GM12865 (cell line): ENCODE measurements at regions not wholly inside any gene's neighbourhood (a gene's known extent, or its start where the extent isn't known, plus 50 kb on each side); places are given as distances from the start of the nearest gene placed in this dataset.

Experiments used
- DNase-seq: peaks from one replicate; pipeline ENCODE4 v3.0.0; 2010; ENCODE audit warnings: low read depth
- H3K4me3 ChIP-seq: 2 replicates; pipeline ENCODE4 v1.5.1; 2011; ENCODE audit warnings: mild to moderate bottlenecking, low read depth, low read length, control low read depth
- TF ChIP-seq, protein P1 (sequence below): IDR thresholded peaks from 2 replicates; pipeline ENCODE4 v1.5.1; 2011; ENCODE audit warnings: low read length, control low read depth, low read depth, inconsistent platforms; ENCODE audit not compliant: insufficient read depth; ENCODE audit errors: missing control alignments

- H3K4me3 ChIP-seq: no peak overlapping the region
- TF ChIP-seq, protein P1, sequence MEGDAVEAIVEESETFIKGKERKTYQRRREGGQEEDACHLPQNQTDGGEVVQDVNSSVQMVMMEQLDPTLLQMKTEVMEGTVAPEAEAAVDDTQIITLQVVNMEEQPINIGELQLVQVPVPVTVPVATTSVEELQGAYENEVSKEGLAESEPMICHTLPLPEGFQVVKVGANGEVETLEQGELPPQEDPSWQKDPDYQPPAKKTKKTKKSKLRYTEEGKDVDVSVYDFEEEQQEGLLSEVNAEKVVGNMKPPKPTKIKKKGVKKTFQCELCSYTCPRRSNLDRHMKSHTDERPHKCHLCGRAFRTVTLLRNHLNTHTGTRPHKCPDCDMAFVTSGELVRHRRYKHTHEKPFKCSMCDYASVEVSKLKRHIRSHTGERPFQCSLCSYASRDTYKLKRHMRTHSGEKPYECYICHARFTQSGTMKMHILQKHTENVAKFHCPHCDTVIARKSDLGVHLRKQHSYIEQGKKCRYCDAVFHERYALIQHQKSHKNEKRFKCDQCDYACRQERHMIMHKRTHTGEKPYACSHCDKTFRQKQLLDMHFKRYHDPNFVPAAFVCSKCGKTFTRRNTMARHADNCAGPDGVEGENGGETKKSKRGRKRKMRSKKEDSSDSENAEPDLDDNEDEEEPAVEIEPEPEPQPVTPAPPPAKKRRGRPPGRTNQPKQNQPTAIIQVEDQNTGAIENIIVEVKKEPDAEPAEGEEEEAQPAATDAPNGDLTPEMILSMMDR: no peak
- no peak for DNase-seq
These were observed 934.8 kb upstream of the DDX18 start for GRCh38 chr2:116879650-116880160.

GRCh38 chr2:116891191-116891590, 923.3 kb upstream of the DDX18 start:
- TF ChIP-seq, protein P1: no peak
- H3K4me3 ChIP-seq: no peak overlapping the region
- DNase-seq: no peak

DNA sequence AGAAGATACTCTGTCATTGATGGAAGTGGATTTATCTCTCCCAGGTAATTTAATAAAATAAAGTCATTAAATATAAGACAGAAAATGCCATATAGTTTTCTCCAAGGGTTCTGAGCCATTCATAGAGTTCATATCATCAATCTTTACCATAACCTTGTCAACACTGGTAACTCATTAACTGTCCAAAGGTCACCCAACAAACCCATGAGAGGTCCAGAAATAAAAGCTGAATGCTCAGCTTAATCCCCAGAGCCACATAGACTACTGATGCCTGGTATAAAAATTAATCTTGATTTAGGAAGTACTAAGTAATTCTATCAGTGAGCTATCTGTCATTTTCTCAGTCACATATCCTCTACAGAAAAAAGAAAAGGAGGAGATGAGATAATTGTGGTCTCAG, 903.0 kb upstream of the DDX18 start:
- TF ChIP-seq, protein P1: no peak
- no peak for DNase-seq
- H3K4me3 ChIP-seq: no peak overlapping the region

GRCh38 chr2:116915673-116916072, 898.8 kb upstream of the DDX18 start:
- TF ChIP-seq, protein P1: no peak

DNA sequence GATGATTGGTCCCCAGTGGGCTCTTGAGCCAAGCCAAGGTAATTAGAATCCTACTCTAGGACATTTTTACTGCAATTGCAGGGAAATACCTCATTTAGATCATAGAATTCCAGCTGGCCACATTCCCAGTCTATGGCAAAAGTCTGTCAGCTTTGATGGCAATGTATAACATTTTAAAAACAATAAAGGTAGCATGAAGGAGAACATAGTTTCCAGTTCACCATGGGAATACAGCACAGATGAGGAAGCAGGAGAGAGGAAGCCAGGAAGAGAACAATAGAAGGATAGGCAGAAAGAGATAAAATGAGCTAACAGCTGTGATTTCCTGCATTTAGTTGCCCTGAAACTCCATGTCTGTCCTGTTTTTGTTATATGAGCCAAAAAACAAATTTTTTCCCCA, 897.3 kb upstream of the DDX18 start:
- TF ChIP-seq, protein P1: no peak
- DNase-seq: no peak

More at GRCh38 chr2:116915673-116916072, 898.8 kb upstream of the DDX18 start:
- DNase-seq: no peak
- H3K4me3 ChIP-seq: no peak overlapping the region

DNA sequence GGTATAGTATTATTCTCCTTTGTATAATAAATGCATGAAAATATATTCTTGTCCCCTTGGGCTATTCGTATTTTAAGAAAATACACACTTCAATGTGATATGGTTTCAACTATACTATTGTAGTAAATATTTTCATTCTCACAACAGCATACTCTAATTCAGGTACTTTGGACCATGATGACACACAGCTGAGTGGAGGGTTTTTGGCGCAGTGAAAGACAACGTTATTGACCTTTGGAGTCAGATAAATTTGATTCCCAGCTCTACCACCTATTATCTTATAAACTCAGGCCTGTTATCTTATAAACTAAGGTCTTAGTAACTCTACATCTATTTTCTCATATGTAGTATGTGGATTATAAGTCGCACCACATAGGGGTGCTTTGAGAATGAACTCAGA, 895.9 kb upstream of the DDX18 start:
- H3K4me3 ChIP-seq: no peak overlapping the region

More for the DNA sequence above, 897.3 kb upstream of the DDX18 start:
- H3K4me3 ChIP-seq: no peak overlapping the region

More for the DNA sequence above, 895.9 kb upstream of the DDX18 start:
- DNase-seq: no peak
- TF ChIP-seq, protein P1: no peak
